SK-N-SH (cell line): ENCODE measurements at regions not wholly inside any gene's neighbourhood (a gene's known extent, or its start where the extent isn't known, plus 50 kb on each side); places are given as distances from the start of the nearest gene placed in this dataset.

Experiments
- CTCF ChIA-PET: fragments of 300-600, 350-600 bp; formaldehyde crosslinking; extraction: SDS; loops from one replicate; lab custom pipeline; 2021; lab: Yijun Ruan, JAX
- POLR2A ChIA-PET: fragments of 350-600 bp; sonication (Branson Sonifier 250); formaldehyde crosslinking; extraction: SDS; loops from one replicate; lab custom pipeline; 2020; ENCODE audit warnings: antibody characterized with exemption, inconsistent platforms; lab: Yijun Ruan, JAX
- DNase-seq: peaks from one replicate; pipeline ENCODE4 v3.0.0; 2012
- H2AFZ ChIP-seq: fragments of 200-600 bp; sonication (generic); 2 replicates; pipeline ENCODE4 v1.8.1; 2016; ENCODE audit warnings: antibody characterized with exemption, mild to moderate bottlenecking, low read depth
- H3F3A ChIP-seq: fragments of 200-600 bp; sonication (generic); replicated peaks from 2 replicates; pipeline ENCODE3; 2016; ENCODE audit warnings: antibody characterized with exemption, mild to moderate bottlenecking; ENCODE audit not compliant: insufficient read depth
- H3K27ac ChIP-seq, 2 experiments: fragments of 200-500 bp in 1 of 2; fragments of 200-600 bp in 1 of 2; sonication (Bioruptor generic) in 1 of 2; sonication (generic), shearing (Covaris generic) in 1 of 2; 2 replicates each; pipeline versions ENCODE4 v1.5.1 to v1.6.1; 2014 to 2016; ENCODE audit warnings: low read depth in 2 of 2, inconsistent platforms in 1 of 2, low read length in 1 of 2, mild to moderate bottlenecking in 1 of 2, mixed read lengths in 1 of 2
- H3K27me3 ChIP-seq: fragments of 200-600 bp; sonication (generic), shearing (Covaris generic); 2 replicates; pipeline ENCODE4 v1.6.1; 2016; ENCODE audit warnings: mixed run types; ENCODE audit not compliant: insufficient read depth
- H3K36me3 ChIP-seq, 2 experiments: fragments of 200-500 bp in 1 of 2; fragments of 200-600 bp in 1 of 2; sonication (Bioruptor generic) in 1 of 2; sonication (generic) in 1 of 2; replicated peaks in 1 of 2; 2 replicates each; pipeline versions ENCODE3 to v1.5.1; 2014 to 2016; ENCODE audit warnings: low read length in 1 of 2, mild to moderate bottlenecking in 1 of 2; ENCODE audit not compliant: insufficient read depth in 2 of 2, control insufficient read depth in 1 of 2
- H3K4me1 ChIP-seq, 2 experiments: fragments of 200-500 bp in 1 of 2; fragments of 200-600 bp in 1 of 2; sonication (Bioruptor generic) in 1 of 2; sonication (generic), shearing (Covaris generic) in 1 of 2; 2 replicates each; pipeline versions ENCODE4 v1.5.1 to v1.6.1; 2014 to 2016; ENCODE audit warnings: low read depth in 1 of 2, low read length in 1 of 2, mixed run types in 1 of 2; ENCODE audit not compliant: insufficient read depth in 2 of 2, control insufficient read depth in 1 of 2
- H3K4me2 ChIP-seq: fragments of 200-600 bp; sonication (generic), shearing (Covaris generic); 2 replicates; pipeline ENCODE4 v1.6.1; 2017; ENCODE audit warnings: mixed run types
- H3K4me3 ChIP-seq, 2 experiments: fragments of 200-500 bp in 1 of 2; fragments of 200-600 bp in 1 of 2; sonication (Bioruptor generic) in 1 of 2; sonication (generic), shearing (Covaris generic) in 1 of 2; 2 replicates each; pipeline versions ENCODE4 v1.5.1 to v1.8.1; 2014 to 2016; ENCODE audit warnings: low read depth in 2 of 2, inconsistent platforms in 1 of 2, low read length in 1 of 2, mild to moderate bottlenecking in 1 of 2, mixed read lengths in 1 of 2, moderate library complexity in 1 of 2
- H3K79me2 ChIP-seq: fragments of 200-600 bp; sonication (generic); 2 replicates; pipeline ENCODE4 v1.8.1; 2017; ENCODE audit warnings: mild to moderate bottlenecking; ENCODE audit not compliant: insufficient read depth
- H3K9ac ChIP-seq: fragments of 200-600 bp; sonication (generic); 2 replicates; pipeline ENCODE4 v1.6.1; 2017; ENCODE audit warnings: mixed run types
- H3K9me2 ChIP-seq: fragments of 200-600 bp; sonication (generic); 2 replicates; pipeline ENCODE4 v1.6.1; 2017; ENCODE audit warnings: mixed run types
- H3K9me3 ChIP-seq: fragments of 200-600 bp; sonication (generic); 2 replicates; pipeline ENCODE4 v1.6.1; 2017; ENCODE audit warnings: mixed run types, mild to moderate bottlenecking, moderate library complexity
- H4K20me1 ChIP-seq: fragments of 200-600 bp; sonication (generic); 2 replicates; pipeline ENCODE4 v1.6.1; 2017; ENCODE audit warnings: mild to moderate bottlenecking, mixed run types; ENCODE audit not compliant: insufficient read depth
- CHD2 ChIP-seq: fragments of 150-350 bp; IDR thresholded peaks from 2 replicates; pipeline ENCODE4 v1.6.1; 2018; ENCODE audit warnings: low read length; ENCODE audit not compliant: partially characterized antibody
- CTCF ChIP-seq: fragments of 200-600 bp; sonication (generic); IDR thresholded peaks from 2 replicates; pipeline ENCODE4 v1.6.1; 2017; ENCODE audit warnings: antibody characterized with exemption, mild to moderate bottlenecking, moderate library complexity
- ELF1 ChIP-seq: IDR thresholded peaks from 2 replicates; pipeline ENCODE4 v1.4.0; 2012
- EZH2phosphoT487 ChIP-seq: fragments of 200-600 bp; sonication (generic); IDR thresholded peaks from 2 replicates; pipeline ENCODE4 v1.6.1; 2017; ENCODE audit warnings: low read depth, mixed run types, mild to moderate bottlenecking, antibody characterized with exemption, moderate library complexity, borderline replicate concordance
- FOXJ3 ChIP-seq: sonication (generic); formaldehyde crosslinking; IDR thresholded peaks from 2 replicates; pipeline ENCODE4 v1.5.1; 2020; ENCODE audit warnings: mild to moderate bottlenecking, missing genetic modification reagents
- FOXM1 ChIP-seq: IDR thresholded peaks from 2 replicates; pipeline ENCODE4 v1.4.0; 2012; ENCODE audit warnings: low read depth, mild to moderate bottlenecking
- GABPA ChIP-seq: IDR thresholded peaks from 2 replicates; pipeline ENCODE4 v1.4.0; 2012; ENCODE audit warnings: low read depth, mild to moderate bottlenecking
- GATA2 ChIP-seq: sonication (generic); formaldehyde crosslinking; IDR thresholded peaks from 2 replicates; pipeline ENCODE4 v1.5.0; 2020; ENCODE audit warnings: mild to moderate bottlenecking, missing genetic modification reagents
- IRF3 ChIP-seq: fragments of 150-350 bp; IDR thresholded peaks from 2 replicates; pipeline ENCODE4 v1.6.1; 2016; ENCODE audit warnings: mild to moderate bottlenecking, low read depth, low read length
- MAX ChIP-seq: IDR thresholded peaks from 2 replicates; pipeline ENCODE4 v1.4.0; 2012; ENCODE audit warnings: low read depth
- MXI1 ChIP-seq: IDR thresholded peaks from 2 replicates; pipeline ENCODE4 v1.6.1; 2012; ENCODE audit warnings: mild to moderate bottlenecking, low read depth, low read length, improper control_type of control experiment
- NRF1 ChIP-seq: IDR thresholded peaks from 2 replicates; pipeline ENCODE4 v1.6.1; 2012; ENCODE audit warnings: low read depth, mild to moderate bottlenecking, low read length
- RAD21 ChIP-seq: IDR thresholded peaks from 2 replicates; pipeline ENCODE4 v1.6.1; 2012; ENCODE audit warnings: mild to moderate bottlenecking, low read length
- RCOR1 ChIP-seq: fragments of 150-350 bp; IDR thresholded peaks from 2 replicates; pipeline ENCODE4 v1.6.1; 2017; ENCODE audit warnings: antibody characterized with exemption, low read length
- REST ChIP-seq: IDR thresholded peaks from 2 replicates; pipeline ENCODE4 v1.6.1; 2012; ENCODE audit warnings: mild to moderate bottlenecking, low read depth, low read length, moderate library complexity
- RFX5 ChIP-seq: IDR thresholded peaks from 2 replicates; pipeline ENCODE4 v1.6.1; 2012; ENCODE audit warnings: mild to moderate bottlenecking, improper control_type of control experiment, low read length
- SIN3A ChIP-seq: IDR thresholded peaks from 2 replicates; pipeline ENCODE4 v1.6.1; 2012; ENCODE audit warnings: low read depth, mild to moderate bottlenecking, low read length, moderate library complexity, borderline replicate concordance
- SMC3 ChIP-seq: IDR thresholded peaks from 2 replicates; pipeline ENCODE4 v1.6.1; 2012; ENCODE audit warnings: low read depth, low read length, improper control_type of control experiment
- TCF12 ChIP-seq: IDR thresholded peaks from 2 replicates; pipeline ENCODE4 v1.4.0; 2012
- TEAD4 ChIP-seq: IDR thresholded peaks from 2 replicates; pipeline ENCODE4 v1.4.0; 2012; ENCODE audit warnings: mild to moderate bottlenecking, borderline replicate concordance; ENCODE audit not compliant: insufficient read depth
- USF1 ChIP-seq: IDR thresholded peaks from 2 replicates; pipeline ENCODE4 v1.4.0; 2012; ENCODE audit warnings: low read depth, borderline replicate concordance
- WGBS: methylation state at CpG from one replicate; pipeline ENCODE4 v1.1.6; 2017; ENCODE audit warnings: low lambda C conversion rate; 5-methylcytosine and 5-hydroxymethylcytosine counted together

- TF ChIP-seq CTCF = no peak
Observed at GRCh38 chr7:70935311-70935710, 196.6 kb upstream of the GALNT17 start (continued).

GRCh38 chr7:70935854-70936253 lies 196.1 kb upstream of the GALNT17 start:
- H3K4me3 ChIP-seq = no peak overlapping the region
- no peak for DNase-seq
- H3K4me2 ChIP-seq = no peak overlapping the region
- 0 out of 2 replicates have a peak, but pooled peaks cover 5% of the 10 kb centered on the region for H3K9me3 ChIP-seq
- 24% methylated on average over 11 of the region's 11 CpGs for WGBS
- no peaks in the 10 kb centered on the region for H3K4me1 ChIP-seq
- no peak overlapping the region for H3K9ac ChIP-seq
- H3K27me3 ChIP-seq = no peaks in the 10 kb centered on the region
- no peak overlapping the region for H3K27ac ChIP-seq
- H3F3A ChIP-seq = no peaks in the 10 kb centered on the region
- no peaks in the 10 kb centered on the region for H4K20me1 ChIP-seq
- ChIA-PET CTCF (no interaction called here), POLR2A (no interaction called here)
- H3K36me3 ChIP-seq = no peaks in the 10 kb centered on the region
- no peak overlapping the region for H2AFZ ChIP-seq
- no peaks in the 10 kb centered on the region for H3K79me2 ChIP-seq
- TF ChIP-seq CHD2 (no peak), RFX5 (no peak), FOXM1 (no peak), REST (no peak), EZH2phosphoT487 (no peak), IRF3 (no peak), RAD21 (no peak), USF1 (no peak), FOXJ3 (no peak), MAX (no peak), SMC3 (no peak), SIN3A (no peak), TEAD4 (no peak), MXI1 (no peak), GABPA (no peak), ELF1 (no peak), RCOR1 (no peak), GATA2 (CRISPR knock-in tag) (no peak), NRF1 (no peak), TCF12 (no peak)
- H3K9me2 ChIP-seq = no peaks in the 10 kb centered on the region
